Brain microvascular endothelial cell (primary cell): ENCODE measurements at regions not wholly inside any gene's neighbourhood (a gene's known extent, or its start where the extent isn't known, plus 50 kb on each side); places are given as distances from the start of the nearest gene placed in this dataset.

Source experiments
- DNase-seq: peaks from one replicate; pipeline ENCODE4 v3.0.0-alpha.2; 2020
- H3K27ac ChIP-seq: fragments of 250-450 bp; sonication (Bioruptor Pico); 2 replicates; pipeline ENCODE4 v1.5.1; 2020; ENCODE audit warnings: mild to moderate bottlenecking, moderate library complexity
- H3K27me3 ChIP-seq: fragments of 250-450 bp; sonication (Bioruptor Pico); replicated peaks from 2 replicates; pipeline ENCODE4 v1.5.1; 2020; ENCODE audit warnings: mild to moderate bottlenecking
- H3K36me3 ChIP-seq: fragments of 250-450 bp; sonication (Bioruptor Pico); replicated peaks from 2 replicates; pipeline ENCODE4 v1.5.1; 2020; ENCODE audit warnings: mild to moderate bottlenecking
- H3K4me3 ChIP-seq: 2 replicates; pipeline ENCODE4 v1.5.1; 2011; ENCODE audit warnings: low read depth, mild to moderate bottlenecking, control low read depth, low read length, moderate library complexity
- CTCF ChIP-seq: IDR thresholded peaks from 2 replicates; pipeline ENCODE4 v1.5.1; 2011; ENCODE audit warnings: low read depth, mild to moderate bottlenecking, moderate library complexity, low read length, control low read depth, inconsistent platforms; ENCODE audit errors: missing control alignments
- in situ Hi-C: cut with HindIII; loops from 2 replicates; pipeline ENCODE4 v1.10.0; 2017; ENCODE audit warnings: low sequenced_read_pairs, low pct_ligation_motif_present

- in situ Hi-C loops, result no loop called here
These were observed 388.9 kb upstream of the PAPPA start for GRCh38 chr9:115764645-115765044.

GRCh38 chr9:115765060-115765459, 388.5 kb upstream of the PAPPA start:
- in situ Hi-C loops, result no loop called here

More at GRCh38 chr9:115764645-115765044, 388.9 kb upstream of the PAPPA start:
- H3K36me3 ChIP-seq, result no peaks in the 10 kb centered on the region
- H3K4me3 ChIP-seq, result no peak overlapping the region
- no peak for TF ChIP-seq CTCF
- H3K27ac ChIP-seq, result no peak overlapping the region
- no peaks in the 10 kb centered on the region for H3K27me3 ChIP-seq
- no peak for DNase-seq

GRCh38 chr9:115766370-115766955, 387.1 kb upstream of the PAPPA start:
- in situ Hi-C loops, result no loop called here
- TF ChIP-seq CTCF, result no peak
- H3K27ac ChIP-seq, result no peak overlapping the region
- H3K36me3 ChIP-seq, result no peaks in the 10 kb centered on the region
- no peaks in the 10 kb centered on the region for H3K27me3 ChIP-seq
- H3K4me3 ChIP-seq, result no peak overlapping the region
- no peak for DNase-seq

More at GRCh38 chr9:115765060-115765459, 388.5 kb upstream of the PAPPA start:
- DNase-seq, result no peak
- H3K4me3 ChIP-seq, result no peak overlapping the region
- H3K27ac ChIP-seq, result no peak overlapping the region
- H3K36me3 ChIP-seq, result no peaks in the 10 kb centered on the region
- H3K27me3 ChIP-seq, result no peaks in the 10 kb centered on the region
- no peak for TF ChIP-seq CTCF

GRCh38 chr9:115770521-115770920, 383.1 kb upstream of the PAPPA start:
- in situ Hi-C loops, result no loop called here

GRCh38 chr9:115775659-115776058, 377.9 kb upstream of the PAPPA start:
- H3K27ac ChIP-seq, result no peak overlapping the region
- no peak overlapping the region for H3K4me3 ChIP-seq
- in situ Hi-C loops, result no loop called here
- H3K27me3 ChIP-seq, result no peaks in the 10 kb centered on the region
- H3K36me3 ChIP-seq, result no peaks in the 10 kb centered on the region
- DNase-seq, result no peak
- TF ChIP-seq CTCF, result no peak

More at GRCh38 chr9:115770521-115770920, 383.1 kb upstream of the PAPPA start:
- Histone ChIP-seq H3K4me3 (no peak overlapping the region), H3K27ac (no peak overlapping the region), H3K27me3 (no peaks in the 10 kb centered on the region), H3K36me3 (no peaks in the 10 kb centered on the region)
- DNase-seq, result no peak
- TF ChIP-seq CTCF, result no peak

GRCh38 chr9:115777610-115778009, 376.0 kb upstream of the PAPPA start:
- in situ Hi-C loops, result no loop called here
- Histone ChIP-seq H3K36me3 (no peaks in the 10 kb centered on the region), H3K4me3 (no peak overlapping the region), H3K27me3 (no peaks in the 10 kb centered on the region), H3K27ac (no peak overlapping the region)
- DNase-seq, result no peak
- no peak for TF ChIP-seq CTCF
